Calu3 (cell line): ENCODE measurements at regions not wholly inside any gene's neighbourhood (a gene's known extent, or its start where the extent isn't known, plus 50 kb on each side); places are given as distances from the start of the nearest gene placed in this dataset.

ENCODE experiments used
- BruUV-seq: library from RNA; stranded (reverse); fragments of 400-500 nt; replicated peaks from 2 replicates; lab custom pipeline; 2021; lab: Mats Ljungman, UMichigan
- CTCF ChIA-PET: fragments of 300-600 bp; sonication (Branson Sonifier 250); formaldehyde crosslinking; loops from one replicate; lab custom pipeline; 2022; ENCODE audit warnings: antibody characterized with exemption; lab: Charles Lee
- DNase-seq: peaks from one replicate; pipeline ENCODE4 v3.0.0; 2022
- H3K27ac Mint-ChIP-seq: one replicate; pipeline ENCODE4 v1.8.0; 2022; ENCODE audit warnings: mixed read lengths; ENCODE audit not compliant: unreplicated experiment
- H3K27me3 Mint-ChIP-seq: one replicate; pipeline ENCODE4 v1.8.0; 2022; ENCODE audit warnings: mixed read lengths; ENCODE audit not compliant: unreplicated experiment
- H3K36me3 Mint-ChIP-seq: one replicate; pipeline ENCODE4 v1.8.0; 2022; ENCODE audit warnings: mild to moderate bottlenecking, moderate library complexity, mixed read lengths; ENCODE audit not compliant: insufficient read depth, unreplicated experiment
- H3K4me1 Mint-ChIP-seq: one replicate; pipeline ENCODE4 v1.8.0; 2022; ENCODE audit warnings: mild to moderate bottlenecking, low read depth, mixed read lengths; ENCODE audit not compliant: unreplicated experiment
- H3K4me3 Mint-ChIP-seq: one replicate; pipeline ENCODE4 v1.8.0; 2022; ENCODE audit warnings: mild to moderate bottlenecking, low read depth, moderate library complexity, mixed read lengths; ENCODE audit not compliant: unreplicated experiment
- H3K9me3 Mint-ChIP-seq: one replicate; pipeline ENCODE4 v1.8.0; 2022; ENCODE audit warnings: low read depth, mixed read lengths; ENCODE audit not compliant: unreplicated experiment
- CTCF ChIP-seq: fragments of 200-600 bp; IDR thresholded peaks from one replicate; pipeline ENCODE4 v1.8.0; 2022; ENCODE audit warnings: antibody characterized with exemption; ENCODE audit not compliant: unreplicated experiment
- intact Hi-C: fragments of 100-400 bp; cut with micrococcal nuclease; formaldehyde crosslinking; loops from one replicate; pipeline ENCODE4 v1.10.0; 2022; ENCODE audit not compliant: unreplicated experiment

- no peak for DNase-seq
- H3K36me3 Mint-ChIP-seq: peaks cover 3% of the 10 kb centered on the region
- no TSS peak for BruUV-seq
- no peak for TF ChIP-seq CTCF
- H3K4me1 Mint-ChIP-seq: no peaks in the 10 kb centered on the region
- CTCF ChIA-PET: no interaction called here
- peaks cover 2% of the 10 kb centered on the region for H3K9me3 Mint-ChIP-seq
- intact Hi-C loops: no loop called here
- no peak overlapping the region for H3K4me3 Mint-ChIP-seq
- H3K27me3 Mint-ChIP-seq: peaks cover 21% of the 10 kb centered on the region
- H3K27ac Mint-ChIP-seq: no peak overlapping the region
Observed at GRCh38 chr12:124093297-124093696, 120.3 kb downstream of the ZNF664 start.

- Mint-ChIP-seq H3K4me3 (no peak overlapping the region), H3K9me3 (peaks cover 2% of the 10 kb centered on the region), H3K4me1 (no peaks in the 10 kb centered on the region), H3K36me3 (peaks cover 3% of the 10 kb centered on the region), H3K27ac (no peak overlapping the region), H3K27me3 (peaks cover 30% of the 10 kb centered on the region)
- DNase-seq: no peak
- no TSS peak for BruUV-seq
- TF ChIP-seq CTCF: no peak
- intact Hi-C loops: no loop called here
- CTCF ChIA-PET: no interaction called here
Observed at GRCh38 chr12:124094188-124094587, 121.2 kb downstream of the ZNF664 start.

- peaks cover 32% of the 10 kb centered on the region for H3K27me3 Mint-ChIP-seq
- peaks cover 2% of the 10 kb centered on the region for H3K9me3 Mint-ChIP-seq
- TF ChIP-seq CTCF: no peak
- no peaks in the 10 kb centered on the region for H3K4me1 Mint-ChIP-seq
- DNase-seq: peak; percentile 36
- CTCF ChIA-PET: no interaction called here
- H3K36me3 Mint-ChIP-seq: peaks cover 3% of the 10 kb centered on the region
- BruUV-seq: no TSS peak
- intact Hi-C loops: no loop called here
- H3K27ac Mint-ChIP-seq: no peak overlapping the region
- no peak overlapping the region for H3K4me3 Mint-ChIP-seq
Observed at GRCh38 chr12:124094733-124095132, 121.7 kb downstream of the ZNF664 start.

GRCh38 chr12:124096109-124096508, 123.1 kb downstream of the ZNF664 start:
- no peak overlapping the region for H3K27ac Mint-ChIP-seq
- no TSS peak for BruUV-seq
- H3K4me3 Mint-ChIP-seq: no peak overlapping the region
- CTCF ChIA-PET: no interaction called here
- intact Hi-C loops: no loop called here
- no peaks in the 10 kb centered on the region for H3K4me1 Mint-ChIP-seq
- no peak for TF ChIP-seq CTCF
- peaks cover 3% of the 10 kb centered on the region for H3K36me3 Mint-ChIP-seq
- H3K27me3 Mint-ChIP-seq: peaks cover 32% of the 10 kb centered on the region
- no peak for DNase-seq
- peaks cover 2% of the 10 kb centered on the region for H3K9me3 Mint-ChIP-seq
